ENCODE measurements at regions not wholly inside any gene's neighbourhood (a gene's known extent, or its start where the extent isn't known, plus 50 kb on each side); places are given as distances from the start of the nearest gene placed in this dataset.

DNA sequence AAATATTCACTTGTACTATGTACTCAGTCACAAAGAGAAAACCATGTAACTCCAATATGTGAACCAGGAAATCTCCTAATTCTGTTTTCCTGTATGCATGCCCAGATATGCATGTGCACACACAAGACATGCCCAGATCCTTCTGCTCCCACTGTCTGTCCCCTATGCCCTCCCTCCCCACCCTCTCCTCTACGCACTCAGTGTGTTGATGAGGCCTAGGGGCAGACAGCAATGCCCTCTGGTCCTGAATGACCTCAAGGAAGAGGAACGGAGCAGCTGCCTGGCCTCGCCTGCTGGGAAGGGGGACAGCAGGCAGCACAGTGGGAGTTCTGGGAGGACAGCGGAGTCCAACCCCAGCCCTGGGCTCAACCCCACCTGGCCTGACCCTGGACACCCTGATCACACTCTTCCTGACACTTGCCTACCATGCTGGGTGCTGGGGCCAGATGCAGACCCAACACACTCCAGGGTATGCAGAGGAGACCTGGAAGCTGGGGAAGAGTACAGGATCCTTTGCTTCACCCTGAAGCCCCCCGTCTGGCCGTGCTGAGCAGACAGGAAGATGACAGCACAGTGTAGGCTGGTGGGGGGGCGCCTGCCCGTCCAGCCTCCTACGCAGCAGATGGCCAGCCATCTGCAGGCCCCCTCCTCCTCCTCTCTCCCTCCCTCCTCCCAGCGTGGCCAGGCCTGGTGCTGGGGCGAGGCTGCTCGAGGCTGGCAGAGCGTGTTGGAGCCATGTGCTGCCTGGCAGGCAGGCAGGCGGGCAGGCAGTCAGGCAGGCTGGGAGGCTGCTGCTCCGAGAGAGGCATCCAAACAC lies 106.6 kb upstream of the NCOR2 start:
- TF ChIP-seq, protein P1, sequence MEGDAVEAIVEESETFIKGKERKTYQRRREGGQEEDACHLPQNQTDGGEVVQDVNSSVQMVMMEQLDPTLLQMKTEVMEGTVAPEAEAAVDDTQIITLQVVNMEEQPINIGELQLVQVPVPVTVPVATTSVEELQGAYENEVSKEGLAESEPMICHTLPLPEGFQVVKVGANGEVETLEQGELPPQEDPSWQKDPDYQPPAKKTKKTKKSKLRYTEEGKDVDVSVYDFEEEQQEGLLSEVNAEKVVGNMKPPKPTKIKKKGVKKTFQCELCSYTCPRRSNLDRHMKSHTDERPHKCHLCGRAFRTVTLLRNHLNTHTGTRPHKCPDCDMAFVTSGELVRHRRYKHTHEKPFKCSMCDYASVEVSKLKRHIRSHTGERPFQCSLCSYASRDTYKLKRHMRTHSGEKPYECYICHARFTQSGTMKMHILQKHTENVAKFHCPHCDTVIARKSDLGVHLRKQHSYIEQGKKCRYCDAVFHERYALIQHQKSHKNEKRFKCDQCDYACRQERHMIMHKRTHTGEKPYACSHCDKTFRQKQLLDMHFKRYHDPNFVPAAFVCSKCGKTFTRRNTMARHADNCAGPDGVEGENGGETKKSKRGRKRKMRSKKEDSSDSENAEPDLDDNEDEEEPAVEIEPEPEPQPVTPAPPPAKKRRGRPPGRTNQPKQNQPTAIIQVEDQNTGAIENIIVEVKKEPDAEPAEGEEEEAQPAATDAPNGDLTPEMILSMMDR (IDR thresholded peaks at IDR 0.05) = no peak
- TF ChIP-seq, protein P2, sequence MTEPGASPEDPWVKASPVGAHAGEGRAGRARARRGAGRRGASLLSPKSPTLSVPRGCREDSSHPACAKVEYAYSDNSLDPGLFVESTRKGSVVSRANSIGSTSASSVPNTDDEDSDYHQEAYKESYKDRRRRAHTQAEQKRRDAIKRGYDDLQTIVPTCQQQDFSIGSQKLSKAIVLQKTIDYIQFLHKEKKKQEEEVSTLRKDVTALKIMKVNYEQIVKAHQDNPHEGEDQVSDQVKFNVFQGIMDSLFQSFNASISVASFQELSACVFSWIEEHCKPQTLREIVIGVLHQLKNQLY (CRISPR knock-in tag; IDR thresholded peaks at IDR 0.05) = no peak

Data from WTC11 (cell line).